HEK293 (cell line): ENCODE measurements at regions not wholly inside any gene's neighbourhood (a gene's known extent, or its start where the extent isn't known, plus 50 kb on each side); places are given as distances from the start of the nearest gene placed in this dataset.
A peak's percentile ranks its signal among the peaks of the same experiment; 100 is the strongest.
"Not testable (repeated sequence)": the region's sequence is repeated elsewhere in the genome, so short reads cannot be mapped to it uniquely, and the experiment has no call there.

Experiments
- CTCF ChIA-PET: fragments of 350-600 bp; formaldehyde crosslinking; extraction: SDS; loops from one replicate; lab custom pipeline; 2021; ENCODE audit warnings: antibody characterized with exemption; lab: Yijun Ruan, JAX
- POLR2A ChIA-PET: fragments of 300-600 bp; formaldehyde crosslinking; extraction: SDS; loops from one replicate; lab custom pipeline; 2020; ENCODE audit warnings: antibody characterized with exemption, inconsistent platforms; lab: Yijun Ruan, JAX
- H3K27ac ChIP-seq: fragments of 200-500 bp; sonication (Bioruptor generic); 2 replicates; pipeline ENCODE4 v1.5.1; 2014; ENCODE audit warnings: low read depth, low read length, control low read depth, inconsistent platforms; ENCODE audit errors: extremely low read depth
- H3K36me3 ChIP-seq, 2 experiments: fragments of 200-500 bp in 1 of 2; sonication (Bioruptor generic) in 1 of 2; 1 replicate in 1 of 2; 2 replicates in 1 of 2; pipeline ENCODE4 v1.5.1; 2014 to 2017; ENCODE audit warnings: inconsistent platforms in 2 of 2, low read length in 2 of 2; ENCODE audit not compliant: control insufficient read depth in 2 of 2, insufficient read depth in 1 of 2
- H3K4me1 ChIP-seq: fragments of 200-500 bp; sonication (Bioruptor generic); 2 replicates; pipeline ENCODE4 v1.5.1; 2014; ENCODE audit warnings: mild to moderate bottlenecking, low read length, inconsistent platforms; ENCODE audit not compliant: control insufficient read depth, insufficient read depth
- H3K4me3 ChIP-seq: 2 replicates; pipeline ENCODE4 v1.5.1; 2011; ENCODE audit warnings: low read depth, mild to moderate bottlenecking, control low read depth, low read length, moderate library complexity
- H3K9me3 ChIP-seq: fragments of 200-500 bp; sonication (Bioruptor generic); 2 replicates; pipeline ENCODE4 v1.5.1; 2014; ENCODE audit warnings: low read depth, low read length, inconsistent platforms; ENCODE audit not compliant: control insufficient read depth, insufficient read depth
- GLI4 ChIP-seq: fragments of 450-650 bp; formaldehyde crosslinking; IDR thresholded peaks from 2 replicates; pipeline ENCODE4 v1.5.1; 2016; ENCODE audit warnings: missing biosample characterization, missing genetic modification characterization
- PRDM1 ChIP-seq: fragments of 450-650 bp; formaldehyde crosslinking; IDR thresholded peaks from 2 replicates; pipeline ENCODE4; 2016; ENCODE audit warnings: missing biosample characterization, missing genetic modification characterization
- RBAK ChIP-seq: fragments of 450-650 bp; formaldehyde crosslinking; IDR thresholded peaks from 2 replicates; pipeline ENCODE4 v1.5.1; 2016; ENCODE audit warnings: missing biosample characterization, missing genetic modification characterization
- REPIN1 ChIP-seq: fragments of 450-650 bp; formaldehyde crosslinking; IDR thresholded peaks from 2 replicates; pipeline ENCODE4 v1.5.1; 2017; ENCODE audit warnings: missing biosample characterization, missing genetic modification characterization, low read depth
- SETDB1 ChIP-seq: IDR thresholded peaks from one replicate; pipeline ENCODE4 v1.6.1; 2017; ENCODE audit warnings: mild to moderate bottlenecking, low read length, moderate library complexity, mixed read lengths; ENCODE audit not compliant: insufficient read length
- ZBTB21 ChIP-seq: fragments of 450-650 bp; formaldehyde crosslinking; IDR thresholded peaks from 2 replicates; pipeline ENCODE4 v1.5.1; 2017; ENCODE audit warnings: missing biosample characterization, missing genetic modification characterization
- ZBTB6 ChIP-seq: fragments of 450-650 bp; formaldehyde crosslinking; IDR thresholded peaks from 2 replicates; pipeline ENCODE4 v1.5.1; 2017; ENCODE audit warnings: missing biosample characterization, missing genetic modification characterization
- ZBTB7A ChIP-seq: fragments of 450-650 bp; formaldehyde crosslinking; IDR thresholded peaks from 2 replicates; pipeline ENCODE4 v1.5.1; 2016; ENCODE audit warnings: low read depth, missing biosample characterization, missing genetic modification characterization
- ZFP3 ChIP-seq: fragments of 450-650 bp; formaldehyde crosslinking; IDR thresholded peaks from 2 replicates; pipeline ENCODE4 v1.5.1; 2016; ENCODE audit warnings: low read depth, missing biosample characterization, missing genetic modification characterization
- ZNF10 ChIP-seq: fragments of 450-650 bp; formaldehyde crosslinking; IDR thresholded peaks from 2 replicates; pipeline ENCODE4 v1.5.1; 2017; ENCODE audit warnings: missing biosample characterization, missing genetic modification characterization
- ZNF133 ChIP-seq: fragments of 450-650 bp; formaldehyde crosslinking; IDR thresholded peaks from 2 replicates; pipeline ENCODE4 v1.5.1; 2016; ENCODE audit warnings: missing biosample characterization, missing genetic modification characterization
- ZNF148 ChIP-seq: fragments of 450-650 bp; formaldehyde crosslinking; IDR thresholded peaks from 2 replicates; pipeline ENCODE4 v1.5.0; 2017; ENCODE audit warnings: missing biosample characterization, missing genetic modification characterization, borderline replicate concordance
- ZNF157 ChIP-seq: fragments of 450-650 bp; formaldehyde crosslinking; IDR thresholded peaks from 2 replicates; pipeline ENCODE4 v1.5.1; 2016; ENCODE audit warnings: missing biosample characterization, missing genetic modification characterization
- ZNF175 ChIP-seq: fragments of 450-650 bp; formaldehyde crosslinking; IDR thresholded peaks from 2 replicates; pipeline ENCODE4 v1.5.1; 2016; ENCODE audit warnings: missing biosample characterization, missing genetic modification characterization
- ZNF214 ChIP-seq: fragments of 450-650 bp; formaldehyde crosslinking; IDR thresholded peaks from 2 replicates; pipeline ENCODE4 v1.5.1; 2017; ENCODE audit warnings: missing biosample characterization, mild to moderate bottlenecking, missing genetic modification characterization, borderline replicate concordance
- ZNF221 ChIP-seq: fragments of 450-650 bp; formaldehyde crosslinking; IDR thresholded peaks from 2 replicates; pipeline ENCODE4 v1.5.1; 2017; ENCODE audit warnings: missing biosample characterization, missing genetic modification characterization, borderline replicate concordance
- ZNF350 ChIP-seq: fragments of 450-650 bp; formaldehyde crosslinking; IDR thresholded peaks from 2 replicates; pipeline ENCODE4 v1.5.0; 2017; ENCODE audit warnings: missing biosample characterization, mild to moderate bottlenecking, missing genetic modification characterization
- ZNF585B ChIP-seq: fragments of 450-650 bp; formaldehyde crosslinking; IDR thresholded peaks from 2 replicates; pipeline ENCODE4 v1.5.1; 2016; ENCODE audit warnings: missing biosample characterization, missing genetic modification characterization
- ZNF658 ChIP-seq: fragments of 450-650 bp; formaldehyde crosslinking; IDR thresholded peaks from 2 replicates; pipeline ENCODE4; 2016; ENCODE audit warnings: missing biosample characterization, missing genetic modification characterization
- ZNF670 ChIP-seq: fragments of 450-650 bp; formaldehyde crosslinking; IDR thresholded peaks from 2 replicates; pipeline ENCODE4 v1.5.1; 2016; ENCODE audit warnings: missing biosample characterization, missing genetic modification characterization, low read depth
- ZNF791 ChIP-seq: fragments of 450-650 bp; formaldehyde crosslinking; IDR thresholded peaks from 2 replicates; pipeline ENCODE4 v1.5.1; 2016; ENCODE audit warnings: missing biosample characterization, missing genetic modification characterization
- ZNF792 ChIP-seq: fragments of 450-650 bp; formaldehyde crosslinking; IDR thresholded peaks from 2 replicates; pipeline ENCODE4 v1.5.1; 2016; ENCODE audit warnings: missing biosample characterization, missing genetic modification characterization
- ZNF837 ChIP-seq: fragments of 450-650 bp; formaldehyde crosslinking; IDR thresholded peaks from 2 replicates; pipeline ENCODE4 v1.5.1; 2016; ENCODE audit warnings: missing biosample characterization, missing genetic modification characterization
- ZXDB ChIP-seq: fragments of 450-650 bp; formaldehyde crosslinking; IDR thresholded peaks from 2 replicates; pipeline ENCODE4 v1.5.1; 2016; ENCODE audit warnings: missing biosample characterization, missing genetic modification characterization
- TF ChIP-seq, protein P1 (sequence below): fragments of 450-650 bp; formaldehyde crosslinking; IDR thresholded peaks from 2 replicates; pipeline ENCODE4 v1.5.1; 2016; ENCODE audit warnings: missing biosample characterization, missing genetic modification characterization
- TF ChIP-seq, protein P2 (sequence below): fragments of 450-650 bp; formaldehyde crosslinking; IDR thresholded peaks from 2 replicates; pipeline ENCODE4 v1.5.1; 2016; ENCODE audit warnings: missing biosample characterization, missing genetic modification characterization

DNA sequence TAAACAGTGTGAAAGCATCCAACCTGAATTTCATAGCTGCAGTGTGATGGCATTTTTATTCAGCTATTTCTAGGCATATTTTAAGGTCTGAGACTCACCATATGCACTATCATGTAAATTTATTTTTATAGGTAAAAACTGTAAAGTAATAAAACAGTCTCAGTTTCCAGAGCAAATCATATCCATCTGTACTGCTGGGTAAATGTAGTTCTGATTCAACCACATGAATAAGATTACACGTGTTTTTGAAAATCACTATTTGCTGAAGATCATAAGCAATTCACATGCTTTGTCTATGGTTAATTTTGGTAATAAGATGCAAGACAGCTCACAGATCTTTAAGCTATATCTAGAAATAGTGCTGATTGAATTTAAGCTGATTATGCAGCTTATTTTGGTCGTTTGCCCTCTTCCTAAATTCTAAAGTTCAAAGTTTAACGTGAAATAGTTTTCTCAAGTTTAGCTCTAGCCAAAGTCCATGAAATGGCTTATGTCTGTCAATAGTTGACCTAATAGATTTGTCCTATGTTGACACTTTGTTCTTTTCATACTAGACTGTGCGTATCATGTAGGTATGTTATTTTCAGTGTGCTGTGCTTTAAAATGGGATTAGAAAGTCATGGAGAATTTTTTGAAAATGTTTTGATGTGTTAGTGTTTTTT lies 489.0 kb downstream of the USP25 start:
- Histone ChIP-seq H3K4me1 (peaks cover 13% of the 10 kb centered on the region), H3K9me3 (no peaks in the 10 kb centered on the region), H3K4me3 (no peak overlapping the region), H3K36me3 (no peaks in the 10 kb centered on the region; a peak in 1 of 3 replicates), H3K27ac (no peak overlapping the region)
- ChIA-PET CTCF (no interaction called here), POLR2A (no interaction called here)
- TF ChIP-seq, protein P1, sequence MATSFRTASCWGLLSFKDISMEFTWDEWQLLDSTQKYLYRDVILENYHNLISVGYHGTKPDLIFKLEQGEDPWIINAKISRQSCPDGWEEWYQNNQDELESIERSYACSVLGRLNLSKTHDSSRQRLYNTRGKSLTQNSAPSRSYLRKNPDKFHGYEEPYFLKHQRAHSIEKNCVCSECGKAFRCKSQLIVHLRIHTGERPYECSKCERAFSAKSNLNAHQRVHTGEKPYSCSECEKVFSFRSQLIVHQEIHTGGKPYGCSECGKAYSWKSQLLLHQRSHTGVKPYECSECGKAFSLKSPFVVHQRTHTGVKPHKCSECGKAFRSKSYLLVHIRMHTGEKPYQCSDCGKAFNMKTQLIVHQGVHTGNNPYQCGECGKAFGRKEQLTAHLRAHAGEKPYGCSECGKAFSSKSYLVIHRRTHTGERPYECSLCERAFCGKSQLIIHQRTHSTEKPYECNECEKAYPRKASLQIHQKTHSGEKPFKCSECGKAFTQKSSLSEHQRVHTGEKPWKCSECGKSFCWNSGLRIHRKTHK = no peak
- TF ChIP-seq ZBTB7A (tag by site-specific recombination) (no peak), GLI4 (tag by site-specific recombination) (no peak), ZNF792 (no peak), ZNF837 (no peak), ZNF585B (tag by site-specific recombination) (no peak), REPIN1 (no peak), ZBTB21 (tag by site-specific recombination) (no peak), ZBTB6 (no peak), ZNF148 (tag by site-specific recombination) (no peak), RBAK (tag by site-specific recombination) (no peak), ZNF157 (no peak), ZFP3 (tag by site-specific recombination) (no peak)

DNA sequence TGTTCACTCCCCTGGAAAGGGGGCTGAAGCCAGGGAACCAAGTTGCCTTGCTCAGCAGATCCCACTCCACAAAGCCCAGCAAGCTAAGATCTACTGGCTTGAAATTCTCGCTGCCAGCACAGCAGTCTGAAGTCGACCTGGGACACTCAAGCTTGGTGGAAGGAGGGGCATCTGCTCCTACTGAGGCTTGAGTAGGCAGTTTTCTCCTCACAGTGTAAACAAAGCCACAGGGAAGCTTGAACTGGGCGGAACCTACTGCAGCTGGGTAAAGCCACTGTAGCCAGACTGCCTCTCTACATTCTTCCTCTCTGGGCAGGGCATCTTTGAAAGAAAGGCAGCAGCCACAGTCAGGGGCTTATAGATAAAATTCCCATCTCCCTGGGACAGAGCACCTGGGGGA lies 495.0 kb downstream of the USP25 start:
- H3K36me3 ChIP-seq, H3K9me3 ChIP-seq, H3K4me3 ChIP-seq, CTCF ChIA-PET, H3K27ac ChIP-seq, POLR2A ChIA-PET, H3K4me1 ChIP-seq: not testable (repeated sequence)

DNA sequence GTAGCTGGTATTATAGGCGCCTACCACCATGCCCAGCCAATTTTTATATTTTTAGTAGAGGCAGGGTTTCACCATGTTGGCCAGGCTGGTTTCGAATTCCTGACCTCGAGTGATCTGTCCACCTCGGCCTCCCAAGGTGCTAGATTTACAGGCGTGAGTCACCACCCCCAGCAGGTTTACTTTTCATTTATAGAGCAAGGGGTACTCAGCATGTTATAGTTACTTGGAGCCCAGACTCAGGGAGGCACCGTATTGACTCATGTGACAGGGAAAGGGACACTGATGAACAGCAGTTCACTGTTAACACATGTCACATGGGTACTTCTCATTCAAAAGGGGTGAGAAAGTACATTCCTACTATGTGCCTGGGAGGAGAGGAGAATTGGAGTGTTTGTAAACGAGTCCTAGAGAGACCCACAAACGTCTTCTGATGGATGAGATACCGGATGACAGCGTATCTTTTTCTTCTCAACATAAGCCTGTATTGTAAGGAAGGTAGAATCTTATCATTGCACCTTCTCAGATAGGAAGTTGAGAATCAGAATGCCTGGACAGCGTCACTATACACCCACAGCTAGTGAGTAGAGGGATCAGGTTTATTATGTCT lies 510.0 kb downstream of the USP25 start:
- no peaks in the 10 kb centered on the region for H3K9me3 ChIP-seq
- no peaks in the 10 kb centered on the region for H3K36me3 ChIP-seq
- H3K4me3 ChIP-seq = no peak overlapping the region
- peaks cover 13% of the 10 kb centered on the region for H3K4me1 ChIP-seq
- no peak overlapping the region for H3K27ac ChIP-seq
- ChIA-PET CTCF (no interaction called here), POLR2A (no interaction called here)
- no peak for TF ChIP-seq ZNF133
- peak; percentile 37 for TF ChIP-seq SETDB1
- TF ChIP-seq PRDM1 (tag by site-specific recombination) = peak; percentile 28; the same call in 1 of the 2 replicates
- TF ChIP-seq ZNF350 (tag by site-specific recombination) = no peak
- no peak for TF ChIP-seq ZNF792
- TF ChIP-seq ZNF10 (tag by site-specific recombination) = peak; percentile 56; the same call in 1 of the 2 replicates
- no peak for TF ChIP-seq ZXDB (tag by site-specific recombination)
- TF ChIP-seq ZNF791 (tag by site-specific recombination) = no peak
- TF ChIP-seq ZNF214 (tag by site-specific recombination) = no peak
- no peak for TF ChIP-seq ZNF175 (tag by site-specific recombination)
- TF ChIP-seq ZNF221 (tag by site-specific recombination) = no peak
- TF ChIP-seq, protein P2, sequence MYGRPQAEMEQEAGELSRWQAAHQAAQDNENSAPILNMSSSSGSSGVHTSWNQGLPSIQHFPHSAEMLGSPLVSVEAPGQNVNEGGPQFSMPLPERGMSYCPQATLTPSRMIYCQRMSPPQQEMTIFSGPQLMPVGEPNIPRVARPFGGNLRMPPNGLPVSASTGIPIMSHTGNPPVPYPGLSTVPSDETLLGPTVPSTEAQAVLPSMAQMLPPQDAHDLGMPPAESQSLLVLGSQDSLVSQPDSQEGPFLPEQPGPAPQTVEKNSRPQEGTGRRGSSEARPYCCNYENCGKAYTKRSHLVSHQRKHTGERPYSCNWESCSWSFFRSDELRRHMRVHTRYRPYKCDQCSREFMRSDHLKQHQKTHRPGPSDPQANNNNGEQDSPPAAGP (tag by site-specific recombination) = no peak
- no peak for TF ChIP-seq ZBTB21 (tag by site-specific recombination)
- no peak for TF ChIP-seq ZNF670 (tag by site-specific recombination)
- TF ChIP-seq ZNF658 (tag by site-specific recombination) = no peak
